ENCODE measurements at regions not wholly inside any gene's neighbourhood (a gene's known extent, or its start where the extent isn't known, plus 50 kb on each side); places are given as distances from the start of the nearest gene placed in this dataset.

DNA sequence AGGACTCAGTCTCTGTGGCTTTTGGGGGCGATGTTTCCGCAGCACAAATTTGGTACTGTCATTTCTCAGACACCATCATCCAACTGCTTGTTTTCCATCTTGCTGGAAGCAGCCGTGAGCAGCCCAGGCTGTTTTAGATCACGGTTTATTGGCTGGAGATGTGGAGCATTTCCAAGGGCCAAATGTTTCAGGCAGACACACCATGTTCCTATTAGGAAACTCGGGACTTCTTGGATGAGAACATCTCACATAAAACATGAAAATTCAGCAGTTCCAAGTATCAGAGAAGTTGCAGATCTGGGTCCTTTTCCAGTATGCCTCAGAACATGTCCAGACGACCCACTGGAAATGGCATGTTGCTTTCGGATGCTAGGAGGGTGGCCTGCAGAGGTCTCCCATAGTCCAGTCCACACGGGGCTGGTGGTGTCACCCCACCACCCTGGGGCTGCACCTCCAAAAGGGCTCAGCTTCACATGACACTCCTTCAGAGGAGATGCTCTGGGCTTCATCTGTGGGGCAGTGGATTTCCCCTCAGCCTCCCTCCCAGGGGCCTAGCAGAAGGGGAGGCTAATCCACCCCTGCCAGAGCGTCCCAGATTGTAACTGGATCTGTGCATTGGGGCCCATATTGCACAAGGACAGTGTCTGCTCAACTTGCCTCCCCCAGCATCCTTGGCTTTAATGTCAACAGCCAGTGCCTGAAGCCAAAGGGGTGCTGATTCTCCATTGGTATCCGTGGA lies 176.3 kb downstream of the SCP2D1 start:
- no peaks in the 10 kb centered on the region for H3K9me3 ChIP-seq (ENCODE audit: insufficient read depth, low read depth, low read length)

GRCh38 chr20:18991012-18991411 lies 177.4 kb downstream of the SCP2D1 start:
- Histone ChIP-seq H2AFZ (ENCODE audit: low read length) (no peak overlapping the region), H3F3A (ENCODE audit: low read depth) (no peaks in the 10 kb centered on the region), H3K4me2 (ENCODE audit: low read depth, low read length, poor library complexity, severe bottlenecking) (no peak overlapping the region), H3K36me3 (ENCODE audit: insufficient read depth, low read length) (no peaks in the 10 kb centered on the region), H3K9ac (ENCODE audit: low read depth, low read length, poor library complexity, severe bottlenecking) (no peak overlapping the region), H3K9me2 (replicated peaks; ENCODE audit: low read depth, low read length) (no peaks in the 10 kb centered on the region), H3K4me3 (ENCODE audit: low read length, poor library complexity, severe bottlenecking) (no peak overlapping the region), H4K20me1 (ENCODE audit: insufficient read depth, low read length, poor library complexity, severe bottlenecking) (no peaks in the 10 kb centered on the region), H3K9me3 (ENCODE audit: insufficient read depth, low read depth, low read length) (no peaks in the 10 kb centered on the region), H3K79me2 (ENCODE audit: insufficient read depth, low read length) (no peaks in the 10 kb centered on the region), H3K4me1 (ENCODE audit: insufficient read depth, low read length, poor library complexity, severe bottlenecking) (no peaks in the 10 kb centered on the region), H3K27me3 (ENCODE audit: insufficient read depth, low read length, poor library complexity, severe bottlenecking) (no peaks in the 10 kb centered on the region)
- TF ChIP-seq CTCF (conservative IDR thresholded peaks at IDR 0.05; ENCODE audit: low read length) (no peak), EZH2phosphoT487 (IDR thresholded peaks at IDR 0.05; ENCODE audit: borderline replicate concordance) (no peak)

More for the DNA sequence above, 176.3 kb downstream of the SCP2D1 start:
- TF ChIP-seq CTCF (conservative IDR thresholded peaks at IDR 0.05; ENCODE audit: low read length) (no peak), EZH2phosphoT487 (IDR thresholded peaks at IDR 0.05; ENCODE audit: borderline replicate concordance) (no peak)
- Histone ChIP-seq H3K4me3 (ENCODE audit: low read length, poor library complexity, severe bottlenecking) (no peak overlapping the region), H3K36me3 (ENCODE audit: insufficient read depth, low read length) (no peaks in the 10 kb centered on the region), H2AFZ (ENCODE audit: low read length) (no peak overlapping the region), H3K9me2 (replicated peaks; ENCODE audit: low read depth, low read length) (no peaks in the 10 kb centered on the region), H3K9ac (ENCODE audit: low read depth, low read length, poor library complexity, severe bottlenecking) (no peak overlapping the region), H3F3A (ENCODE audit: low read depth) (no peaks in the 10 kb centered on the region), H3K4me2 (ENCODE audit: low read depth, low read length, poor library complexity, severe bottlenecking) (no peak overlapping the region), H3K4me1 (ENCODE audit: insufficient read depth, low read length, poor library complexity, severe bottlenecking) (no peaks in the 10 kb centered on the region), H3K79me2 (ENCODE audit: insufficient read depth, low read length) (no peaks in the 10 kb centered on the region), H3K27me3 (ENCODE audit: insufficient read depth, low read length, poor library complexity, severe bottlenecking) (no peaks in the 10 kb centered on the region), H4K20me1 (ENCODE audit: insufficient read depth, low read length, poor library complexity, severe bottlenecking) (no peaks in the 10 kb centered on the region)

GRCh38 chr20:18992418-18992817 lies 178.8 kb downstream of the SCP2D1 start:
- H4K20me1 ChIP-seq (ENCODE audit: insufficient read depth, low read length, poor library complexity, severe bottlenecking): no peaks in the 10 kb centered on the region
- no peak overlapping the region for H3K4me2 ChIP-seq (ENCODE audit: low read depth, low read length, poor library complexity, severe bottlenecking)
- no peaks in the 10 kb centered on the region for H3K9me2 ChIP-seq (replicated peaks; ENCODE audit: low read depth, low read length)
- H3F3A ChIP-seq (ENCODE audit: low read depth): no peaks in the 10 kb centered on the region
- H3K4me3 ChIP-seq (ENCODE audit: low read length, poor library complexity, severe bottlenecking): no peak overlapping the region
- H3K9me3 ChIP-seq (ENCODE audit: insufficient read depth, low read depth, low read length): no peaks in the 10 kb centered on the region
- no peaks in the 10 kb centered on the region for H3K27me3 ChIP-seq (ENCODE audit: insufficient read depth, low read length, poor library complexity, severe bottlenecking)
- no peak overlapping the region for H2AFZ ChIP-seq (ENCODE audit: low read length)
- H3K4me1 ChIP-seq (ENCODE audit: insufficient read depth, low read length, poor library complexity, severe bottlenecking): no peaks in the 10 kb centered on the region
- no peaks in the 10 kb centered on the region for H3K36me3 ChIP-seq (ENCODE audit: insufficient read depth, low read length)
- H3K9ac ChIP-seq (ENCODE audit: low read depth, low read length, poor library complexity, severe bottlenecking): no peak overlapping the region
- TF ChIP-seq CTCF (conservative IDR thresholded peaks at IDR 0.05; ENCODE audit: low read length): no peak
- no peak for TF ChIP-seq EZH2phosphoT487 (IDR thresholded peaks at IDR 0.05; ENCODE audit: borderline replicate concordance)
- no peaks in the 10 kb centered on the region for H3K79me2 ChIP-seq (ENCODE audit: insufficient read depth, low read length)

Measured in Loucy (cell line).